ENCODE measurements at regions not wholly inside any gene's neighbourhood (a gene's known extent, or its start where the extent isn't known, plus 50 kb on each side); places are given as distances from the start of the nearest gene placed in this dataset.

- no peak overlapping the region for H3K4me3 Mint-ChIP-seq
- POLR2A ChIA-PET, result no interaction called here
- no peaks in the 10 kb centered on the region for H3K27me3 Mint-ChIP-seq
- no peaks in the 10 kb centered on the region for H3K36me3 Mint-ChIP-seq
- no peak for DNase-seq
- H3K4me1 Mint-ChIP-seq, result no peaks in the 10 kb centered on the region
- no peak overlapping the region for H3K27ac Mint-ChIP-seq
- H3K9me3 Mint-ChIP-seq, result peaks cover 2% of the 10 kb centered on the region
- ATAC-seq (ENCODE audit: low read depth), result no peak
Observed at GRCh38 chr13:103844471-103844870, 778.3 kb upstream of the SLC10A2 start.

DNA sequence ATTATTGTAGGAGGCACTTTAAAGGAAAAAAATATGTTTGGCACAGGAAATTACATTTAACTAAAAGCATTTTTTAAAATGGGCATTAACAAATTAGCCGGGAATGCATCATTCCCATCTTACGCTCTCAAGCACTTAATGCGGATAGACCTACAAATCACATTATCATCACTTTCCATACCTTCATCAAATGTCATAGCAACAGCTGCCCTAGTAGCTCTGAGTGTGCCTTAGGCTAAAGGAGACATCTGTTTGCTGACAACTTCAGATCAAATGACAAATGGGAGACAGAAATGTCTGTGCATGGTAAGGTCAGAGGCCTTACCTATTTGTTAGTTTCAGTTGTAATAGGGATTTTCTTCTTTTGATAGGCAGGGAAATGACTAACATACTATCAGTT, 773.2 kb upstream of the SLC10A2 start:
- no peaks in the 10 kb centered on the region for H3K27me3 Mint-ChIP-seq
- H3K4me1 Mint-ChIP-seq, result no peaks in the 10 kb centered on the region
- no peak for ATAC-seq (ENCODE audit: low read depth)
- POLR2A ChIA-PET, result no interaction called here
- no peaks in the 10 kb centered on the region for H3K9me3 Mint-ChIP-seq
- H3K36me3 Mint-ChIP-seq, result no peaks in the 10 kb centered on the region
- DNase-seq, result no peak
- H3K4me3 Mint-ChIP-seq, result no peak overlapping the region
- H3K27ac Mint-ChIP-seq, result no peak overlapping the region

- peaks cover 6% of the 10 kb centered on the region for H3K9me3 Mint-ChIP-seq
- DNase-seq (no peak), ATAC-seq (ENCODE audit: low read depth) (no peak)
- POLR2A ChIA-PET, result no interaction called here
- H3K36me3 Mint-ChIP-seq, result no peaks in the 10 kb centered on the region
- no peak overlapping the region for H3K27ac Mint-ChIP-seq
- no peaks in the 10 kb centered on the region for H3K27me3 Mint-ChIP-seq
- no peaks in the 10 kb centered on the region for H3K4me1 Mint-ChIP-seq
- H3K4me3 Mint-ChIP-seq, result no peak overlapping the region
Observed at GRCh38 chr13:103835052-103835451, 768.8 kb upstream of the SLC10A2 start.

DNA sequence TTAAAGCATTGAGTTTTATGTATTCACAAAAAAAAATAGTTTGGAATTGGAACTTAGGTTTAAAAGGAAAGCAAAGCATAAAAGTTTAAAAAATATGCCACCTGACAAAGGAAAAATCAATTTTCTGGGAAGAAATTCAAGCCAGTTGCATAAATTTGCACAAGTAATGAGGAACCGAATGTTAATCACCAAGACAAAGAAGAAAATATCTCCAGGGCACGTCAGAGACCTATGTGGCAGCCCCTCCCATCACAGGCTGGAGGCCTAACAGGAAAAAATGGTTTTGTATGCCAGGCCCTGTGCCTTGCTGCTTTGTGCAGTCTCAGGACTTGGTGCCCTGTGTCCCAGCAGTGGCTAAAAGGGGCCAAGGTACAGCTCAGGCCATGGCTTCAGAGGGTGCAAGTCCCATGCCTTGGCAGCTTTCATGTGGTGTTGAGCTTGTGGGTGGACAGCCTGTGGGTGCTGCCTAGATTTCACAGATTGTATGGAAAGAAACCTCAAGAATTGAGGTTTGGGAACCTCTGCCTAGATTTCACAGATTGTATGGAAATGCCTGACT, 767.2 kb upstream of the SLC10A2 start:
- POLR2A ChIA-PET, result no interaction called here
- H3K27me3 Mint-ChIP-seq, result no peaks in the 10 kb centered on the region
- H3K4me1 Mint-ChIP-seq, result no peaks in the 10 kb centered on the region
- ATAC-seq (ENCODE audit: low read depth), result no peak
- no peak for DNase-seq
- peaks cover 6% of the 10 kb centered on the region for H3K9me3 Mint-ChIP-seq
- no peaks in the 10 kb centered on the region for H3K36me3 Mint-ChIP-seq
- H3K4me3 Mint-ChIP-seq, result no peak overlapping the region
- H3K27ac Mint-ChIP-seq, result no peak overlapping the region

GRCh38 chr13:103815619-103816018, 749.4 kb upstream of the SLC10A2 start:
- Mint-ChIP-seq H3K4me1 (no peaks in the 10 kb centered on the region), H3K27ac (no peak overlapping the region), H3K9me3 (peaks cover 8% of the 10 kb centered on the region), H3K4me3 (no peak overlapping the region), H3K36me3 (no peaks in the 10 kb centered on the region), H3K27me3 (no peaks in the 10 kb centered on the region)
- ATAC-seq (ENCODE audit: low read depth) (no peak), DNase-seq (no peak)
- POLR2A ChIA-PET, result no interaction called here

DNA sequence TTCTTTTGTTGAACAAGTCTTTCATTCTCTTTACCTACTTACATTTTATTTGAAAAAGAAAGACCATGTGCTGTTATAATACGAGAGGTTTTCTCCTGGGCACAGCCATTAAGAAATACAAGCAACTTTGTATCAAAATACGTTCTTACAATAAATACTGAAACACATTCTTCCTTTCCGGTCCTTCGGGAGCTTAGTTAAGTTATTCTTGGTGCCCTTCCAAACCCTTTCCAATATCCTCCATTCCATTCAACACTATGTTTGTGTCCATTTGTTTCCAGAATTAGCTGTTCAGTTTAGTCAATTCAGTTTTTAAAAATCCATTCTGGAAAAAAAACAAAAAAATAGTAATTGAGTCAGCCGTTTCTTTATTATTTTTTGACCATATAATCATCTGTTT, 746.8 kb upstream of the SLC10A2 start:
- DNase-seq (no peak), ATAC-seq (ENCODE audit: low read depth) (no peak)
- POLR2A ChIA-PET, result no interaction called here
- H3K27me3 Mint-ChIP-seq, result no peaks in the 10 kb centered on the region
- no peaks in the 10 kb centered on the region for H3K36me3 Mint-ChIP-seq
- no peaks in the 10 kb centered on the region for H3K4me1 Mint-ChIP-seq
- no peak overlapping the region for H3K4me3 Mint-ChIP-seq
- no peak overlapping the region for H3K27ac Mint-ChIP-seq
- peaks cover 8% of the 10 kb centered on the region for H3K9me3 Mint-ChIP-seq

DNA sequence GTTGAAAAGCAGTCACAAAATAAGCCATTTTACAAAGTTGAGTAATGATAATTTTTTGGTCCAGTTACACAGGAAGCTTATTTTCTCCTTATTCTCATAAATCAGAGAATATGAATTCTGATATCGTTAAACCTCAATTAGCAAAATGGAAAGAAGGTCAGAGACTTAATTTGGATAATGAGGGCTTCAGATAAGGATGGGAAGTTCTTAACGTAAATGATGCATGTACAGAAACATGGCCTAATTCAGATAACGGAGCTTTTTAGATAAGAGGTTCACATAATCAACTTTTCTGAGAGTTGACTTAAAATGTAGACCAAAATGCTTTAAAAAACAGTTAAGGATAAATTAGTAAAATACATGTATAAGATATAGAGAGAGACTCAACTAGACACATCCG, 746.3 kb upstream of the SLC10A2 start:
- Mint-ChIP-seq H3K4me3 (no peak overlapping the region), H3K9me3 (peaks cover 8% of the 10 kb centered on the region)
- ATAC-seq (ENCODE audit: low read depth), result no peak

GRCh38 chr13:103810026-103810425, 743.8 kb upstream of the SLC10A2 start:
- ATAC-seq (ENCODE audit: low read depth), result no peak
- no peak overlapping the region for H3K27ac Mint-ChIP-seq

More for the DNA sequence above, 746.3 kb upstream of the SLC10A2 start:
- no peak for DNase-seq
- Mint-ChIP-seq H3K36me3 (no peaks in the 10 kb centered on the region), H3K4me1 (no peaks in the 10 kb centered on the region), H3K27me3 (no peaks in the 10 kb centered on the region), H3K27ac (no peak overlapping the region)
- POLR2A ChIA-PET, result no interaction called here

GRCh38 chr13:103805771-103806170, 739.6 kb upstream of the SLC10A2 start:
- POLR2A ChIA-PET, result no interaction called here
- ATAC-seq (ENCODE audit: low read depth), result no peak
- H3K27me3 Mint-ChIP-seq, result no peaks in the 10 kb centered on the region
- no peak for DNase-seq
- no peak overlapping the region for H3K4me3 Mint-ChIP-seq
- H3K9me3 Mint-ChIP-seq, result no peaks in the 10 kb centered on the region
- H3K27ac Mint-ChIP-seq, result no peak overlapping the region
- no peaks in the 10 kb centered on the region for H3K36me3 Mint-ChIP-seq
- no peaks in the 10 kb centered on the region for H3K4me1 Mint-ChIP-seq

More at GRCh38 chr13:103810026-103810425, 743.8 kb upstream of the SLC10A2 start:
- H3K4me1 Mint-ChIP-seq, result no peaks in the 10 kb centered on the region
- no peaks in the 10 kb centered on the region for H3K36me3 Mint-ChIP-seq
- peaks cover 6% of the 10 kb centered on the region for H3K9me3 Mint-ChIP-seq
- no peak overlapping the region for H3K4me3 Mint-ChIP-seq
- H3K27me3 Mint-ChIP-seq, result no peaks in the 10 kb centered on the region
- POLR2A ChIA-PET, result no interaction called here
- DNase-seq, result no peak

GRCh38 chr13:103803349-103803748, 737.1 kb upstream of the SLC10A2 start:
- POLR2A ChIA-PET, result no interaction called here
- H3K27ac Mint-ChIP-seq, result no peak overlapping the region

GRCh38 chr13:103799028-103799427, 732.8 kb upstream of the SLC10A2 start:
- Mint-ChIP-seq H3K9me3 (no peaks in the 10 kb centered on the region), H3K27ac (no peak overlapping the region), H3K4me3 (no peak overlapping the region), H3K36me3 (no peaks in the 10 kb centered on the region), H3K27me3 (no peaks in the 10 kb centered on the region), H3K4me1 (no peaks in the 10 kb centered on the region)
- DNase-seq, result no peak
- POLR2A ChIA-PET, result no interaction called here
- ATAC-seq (ENCODE audit: low read depth), result no peak

More at GRCh38 chr13:103803349-103803748, 737.1 kb upstream of the SLC10A2 start:
- no peak for DNase-seq
- no peak overlapping the region for H3K4me3 Mint-ChIP-seq
- no peaks in the 10 kb centered on the region for H3K9me3 Mint-ChIP-seq
- no peaks in the 10 kb centered on the region for H3K27me3 Mint-ChIP-seq
- no peaks in the 10 kb centered on the region for H3K4me1 Mint-ChIP-seq
- no peaks in the 10 kb centered on the region for H3K36me3 Mint-ChIP-seq
- ATAC-seq (ENCODE audit: low read depth), result no peak

DNA sequence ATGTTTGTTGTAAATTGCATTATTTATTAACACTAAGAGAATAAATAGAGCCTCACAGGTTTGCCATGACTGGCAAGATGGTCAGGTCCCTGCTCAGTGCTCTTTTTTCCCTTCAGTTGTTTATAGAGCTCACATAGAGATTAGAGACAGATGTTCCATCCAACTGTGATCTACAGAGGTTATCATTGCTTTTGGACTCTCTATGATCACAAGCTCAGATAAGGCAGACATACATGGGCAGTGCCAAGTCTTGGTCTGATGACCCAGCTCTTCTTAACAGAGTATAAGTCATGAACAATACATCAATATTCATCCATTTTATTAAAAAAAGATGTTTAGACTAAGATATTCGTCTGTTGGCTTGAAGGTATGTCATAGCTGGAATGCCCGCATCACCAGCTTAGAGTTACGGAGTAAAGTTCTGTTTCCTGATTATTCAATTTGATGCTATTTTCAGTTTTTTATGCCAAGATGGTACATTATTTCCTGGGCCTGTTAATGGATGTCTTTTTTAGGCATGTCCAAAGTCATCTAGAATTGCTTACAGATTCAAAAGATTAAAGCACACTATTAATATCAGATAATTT, 729.8 kb upstream of the SLC10A2 start:
- POLR2A ChIA-PET, result no interaction called here
- H3K4me1 Mint-ChIP-seq, result no peaks in the 10 kb centered on the region
- ATAC-seq (ENCODE audit: low read depth), result no peak
- no peak for DNase-seq
- H3K36me3 Mint-ChIP-seq, result no peaks in the 10 kb centered on the region
- H3K27ac Mint-ChIP-seq, result no peak overlapping the region
- no peaks in the 10 kb centered on the region for H3K9me3 Mint-ChIP-seq
- H3K4me3 Mint-ChIP-seq, result no peak overlapping the region
- no peaks in the 10 kb centered on the region for H3K27me3 Mint-ChIP-seq

GRCh38 chr13:103794526-103794925, 728.3 kb upstream of the SLC10A2 start:
- ATAC-seq (ENCODE audit: low read depth) (no peak), DNase-seq (no peak)
- no peak overlapping the region for H3K27ac Mint-ChIP-seq
- no peak overlapping the region for H3K4me3 Mint-ChIP-seq
- no peaks in the 10 kb centered on the region for H3K9me3 Mint-ChIP-seq
- POLR2A ChIA-PET, result no interaction called here
- no peaks in the 10 kb centered on the region for H3K36me3 Mint-ChIP-seq
- no peaks in the 10 kb centered on the region for H3K27me3 Mint-ChIP-seq
- H3K4me1 Mint-ChIP-seq, result no peaks in the 10 kb centered on the region

DNA sequence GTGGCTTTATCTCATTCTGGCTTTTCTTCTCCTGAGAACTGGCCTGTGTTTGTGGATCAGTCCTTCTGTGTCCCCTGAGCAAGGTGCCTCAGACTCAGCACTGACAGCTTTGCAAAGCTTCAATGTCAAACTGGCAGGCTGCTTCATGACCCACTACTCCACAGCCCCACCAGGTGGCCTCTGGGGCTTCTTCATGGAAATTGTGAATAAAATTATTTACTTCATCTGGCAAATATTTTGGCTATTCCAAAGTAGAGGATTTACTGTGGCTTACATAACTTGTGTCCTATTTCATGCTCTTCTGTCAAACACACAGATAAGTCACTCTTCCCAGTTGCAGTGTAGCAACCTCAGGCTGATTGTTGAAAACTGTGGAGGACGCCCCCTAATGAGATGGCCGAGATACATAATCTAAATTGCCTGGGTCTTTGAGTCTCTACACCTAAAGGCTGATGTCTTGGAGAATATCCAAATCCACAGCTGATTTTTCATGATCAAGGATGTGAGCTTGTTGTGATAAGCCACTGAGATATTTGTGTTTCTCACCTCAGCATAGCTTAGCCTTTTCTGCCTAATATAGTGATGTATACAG, 721.9 kb upstream of the SLC10A2 start:
- no peaks in the 10 kb centered on the region for H3K27me3 Mint-ChIP-seq

More for the DNA sequence above, 721.9 kb upstream of the SLC10A2 start:
- H3K9me3 Mint-ChIP-seq, result peaks cover 2% of the 10 kb centered on the region
- H3K4me3 Mint-ChIP-seq, result no peak overlapping the region
- POLR2A ChIA-PET, result no interaction called here
- H3K36me3 Mint-ChIP-seq, result no peaks in the 10 kb centered on the region
- no peaks in the 10 kb centered on the region for H3K4me1 Mint-ChIP-seq
- no peak overlapping the region for H3K27ac Mint-ChIP-seq
- ATAC-seq (ENCODE audit: low read depth) (no peak), DNase-seq (no peak)
